ENCODE measurements at regions not wholly inside any gene's neighbourhood (a gene's known extent, or its start where the extent isn't known, plus 50 kb on each side); places are given as distances from the start of the nearest gene placed in this dataset.

DNA sequence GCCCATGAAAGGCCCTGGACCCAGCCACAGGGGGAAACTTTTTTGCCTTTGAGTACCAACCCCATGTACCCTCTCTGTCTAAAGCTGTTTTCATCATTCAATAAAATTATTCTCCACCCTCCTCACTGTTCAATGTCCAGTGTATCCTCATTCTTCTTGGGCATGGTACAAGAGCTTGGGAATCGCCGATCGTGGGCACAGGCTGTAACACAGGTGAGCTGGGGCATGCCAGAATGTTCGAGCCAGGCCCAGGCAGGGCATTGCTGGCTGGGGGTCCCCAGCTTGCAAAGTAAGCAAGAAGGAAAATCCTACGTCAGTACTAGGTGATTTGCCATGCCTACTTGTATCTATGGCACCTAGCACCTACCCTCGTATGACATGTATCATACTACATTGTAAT, 162.1 kb upstream of the NOL4 start:
- 93 to 100% methylated on average over 1 to 6 of the region's 6 CpGs for WGBS, 2 experiments (ENCODE audit: insufficient coverage in 1 of 2, insufficient read length in 1 of 2)

DNA sequence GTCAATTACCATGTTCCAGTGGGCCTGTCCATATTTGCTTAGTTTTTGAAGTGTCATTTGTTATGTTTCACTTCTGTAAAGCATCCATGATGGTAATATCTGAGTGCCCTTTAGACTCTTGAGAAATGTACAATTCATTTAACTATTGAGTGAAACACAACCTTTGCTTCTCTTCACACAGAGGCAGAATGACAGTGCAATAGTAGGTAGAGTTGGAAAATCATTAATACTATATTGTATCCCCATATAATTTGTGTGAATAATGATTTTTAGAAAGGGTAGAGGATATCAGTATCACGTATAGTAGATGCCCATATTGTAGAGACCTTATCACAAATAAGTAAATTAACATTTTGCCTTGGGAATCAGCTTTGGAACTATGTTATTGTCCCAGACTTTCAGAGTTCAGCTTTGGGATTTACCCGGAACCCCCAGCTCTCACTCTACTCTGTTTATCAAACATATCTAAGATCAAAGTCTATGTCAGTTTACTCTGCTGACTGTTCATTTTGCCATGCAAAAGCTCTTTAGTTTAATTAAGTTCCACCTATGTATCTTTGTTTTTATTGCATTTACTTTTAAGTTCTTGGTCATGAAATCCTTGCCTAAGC, 172.7 kb upstream of the NOL4 start:
- H3K27ac Mint-ChIP-seq, result no peak overlapping the region
- 93 to 100% methylated on average over 1 to 2 of the region's 2 CpGs for WGBS, 2 experiments (ENCODE audit: insufficient coverage in 1 of 2, insufficient read length in 1 of 2)

More for the DNA sequence above, 162.1 kb upstream of the NOL4 start:
- Mint-ChIP-seq H3K4me1 (no peaks in the 10 kb centered on the region), H3K27me3 (ENCODE audit: insufficient read depth) (peaks cover 7% of the 10 kb centered on the region), H3K27ac (no peak overlapping the region), H3K9me3 (peaks cover 3% of the 10 kb centered on the region), H3K36me3 (ENCODE audit: low read depth) (no peaks in the 10 kb centered on the region), H3K4me3 (no peak overlapping the region)
- H3K27ac ChIP-seq (ENCODE audit: low read depth, low read length), result no peak overlapping the region
- no peaks in the 10 kb centered on the region for H3K9me3 ChIP-seq (ENCODE audit: control insufficient read depth, low read length)
- no peak overlapping the region for H3K9ac ChIP-seq (ENCODE audit: extremely low read depth, low read length, poor library complexity, severe bottlenecking)
- TF ChIP-seq, protein P1, sequence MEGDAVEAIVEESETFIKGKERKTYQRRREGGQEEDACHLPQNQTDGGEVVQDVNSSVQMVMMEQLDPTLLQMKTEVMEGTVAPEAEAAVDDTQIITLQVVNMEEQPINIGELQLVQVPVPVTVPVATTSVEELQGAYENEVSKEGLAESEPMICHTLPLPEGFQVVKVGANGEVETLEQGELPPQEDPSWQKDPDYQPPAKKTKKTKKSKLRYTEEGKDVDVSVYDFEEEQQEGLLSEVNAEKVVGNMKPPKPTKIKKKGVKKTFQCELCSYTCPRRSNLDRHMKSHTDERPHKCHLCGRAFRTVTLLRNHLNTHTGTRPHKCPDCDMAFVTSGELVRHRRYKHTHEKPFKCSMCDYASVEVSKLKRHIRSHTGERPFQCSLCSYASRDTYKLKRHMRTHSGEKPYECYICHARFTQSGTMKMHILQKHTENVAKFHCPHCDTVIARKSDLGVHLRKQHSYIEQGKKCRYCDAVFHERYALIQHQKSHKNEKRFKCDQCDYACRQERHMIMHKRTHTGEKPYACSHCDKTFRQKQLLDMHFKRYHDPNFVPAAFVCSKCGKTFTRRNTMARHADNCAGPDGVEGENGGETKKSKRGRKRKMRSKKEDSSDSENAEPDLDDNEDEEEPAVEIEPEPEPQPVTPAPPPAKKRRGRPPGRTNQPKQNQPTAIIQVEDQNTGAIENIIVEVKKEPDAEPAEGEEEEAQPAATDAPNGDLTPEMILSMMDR (conservative IDR thresholded peaks at IDR 0.05), result no peak
- DNase-seq, result no peak
- no peaks in the 10 kb centered on the region for H3K4me1 ChIP-seq (ENCODE audit: control insufficient read depth, insufficient read depth, low read length)
- no peaks in the 10 kb centered on the region for H3K36me3 ChIP-seq (ENCODE audit: control insufficient read depth, insufficient read depth, low read length)
- peaks cover 22% of the 10 kb centered on the region for H3K27me3 ChIP-seq (ENCODE audit: control insufficient read depth, insufficient read depth, low read length, poor library complexity, severe bottlenecking)
- H3K4me3 ChIP-seq (ENCODE audit: low read length), result no peak overlapping the region

DNA sequence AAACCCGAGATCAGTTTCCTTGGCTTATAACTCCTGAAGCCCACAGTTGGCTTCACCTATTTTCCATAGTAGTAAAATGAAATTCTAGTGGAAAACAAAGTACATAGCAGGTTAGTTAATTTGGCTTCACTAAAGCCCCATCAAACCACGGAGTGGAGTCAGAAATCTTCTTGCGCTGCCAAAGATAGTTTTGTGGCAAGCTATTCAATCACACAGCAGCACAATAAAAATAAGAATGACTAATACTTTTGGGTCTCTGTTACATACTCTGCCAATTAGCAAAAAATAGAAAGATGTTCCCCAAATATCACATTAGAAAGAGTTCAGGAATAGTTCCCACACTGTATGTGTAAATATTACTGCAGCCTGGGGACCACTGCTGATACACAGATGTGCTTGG, 175.2 kb upstream of the NOL4 start:
- H3K36me3 Mint-ChIP-seq (ENCODE audit: low read depth), result no peaks in the 10 kb centered on the region
- H3K4me1 ChIP-seq (ENCODE audit: control insufficient read depth, insufficient read depth, low read length), result no peaks in the 10 kb centered on the region
- peaks cover 2% of the 10 kb centered on the region for H3K27me3 Mint-ChIP-seq (ENCODE audit: insufficient read depth)
- peaks cover 14% of the 10 kb centered on the region for H3K4me1 Mint-ChIP-seq
- H3K36me3 ChIP-seq (ENCODE audit: control insufficient read depth, insufficient read depth, low read length), result no peaks in the 10 kb centered on the region
- TF ChIP-seq, protein P1 (conservative IDR thresholded peaks at IDR 0.05), result no peak
- H3K4me3 Mint-ChIP-seq, result no peak overlapping the region
- H3K9me3 Mint-ChIP-seq, result peaks cover 2% of the 10 kb centered on the region
- no peak overlapping the region for H3K4me3 ChIP-seq (ENCODE audit: low read length)
- WGBS, 2 experiments (ENCODE audit: insufficient coverage in 1 of 2, insufficient read length in 1 of 2), result 43 to 91% methylated on average over 1 to 3 of the region's 3 CpGs
- no peaks in the 10 kb centered on the region for H3K9me3 ChIP-seq (ENCODE audit: control insufficient read depth, low read length)
- no peak for DNase-seq
- no peak overlapping the region for H3K27ac ChIP-seq (ENCODE audit: low read depth, low read length)
- no peaks in the 10 kb centered on the region for H3K27me3 ChIP-seq (ENCODE audit: control insufficient read depth, insufficient read depth, low read length, poor library complexity, severe bottlenecking)
- no peak overlapping the region for H3K27ac Mint-ChIP-seq
- H3K9ac ChIP-seq (ENCODE audit: extremely low read depth, low read length, poor library complexity, severe bottlenecking), result no peak overlapping the region

More for the DNA sequence above, 172.7 kb upstream of the NOL4 start:
- TF ChIP-seq, protein P1 (conservative IDR thresholded peaks at IDR 0.05), result no peak
- Histone ChIP-seq H3K4me1 (ENCODE audit: control insufficient read depth, insufficient read depth, low read length) (no peaks in the 10 kb centered on the region), H3K36me3 (ENCODE audit: control insufficient read depth, insufficient read depth, low read length) (no peaks in the 10 kb centered on the region), H3K9me3 (ENCODE audit: control insufficient read depth, low read length) (no peaks in the 10 kb centered on the region), H3K9ac (ENCODE audit: extremely low read depth, low read length, poor library complexity, severe bottlenecking) (no peak overlapping the region), H3K27ac (ENCODE audit: low read depth, low read length) (no peak overlapping the region), H3K4me3 (ENCODE audit: low read length) (no peak overlapping the region), H3K27me3 (ENCODE audit: control insufficient read depth, insufficient read depth, low read length, poor library complexity, severe bottlenecking) (no peaks in the 10 kb centered on the region)
- Mint-ChIP-seq H3K36me3 (ENCODE audit: low read depth) (no peaks in the 10 kb centered on the region), H3K27me3 (ENCODE audit: insufficient read depth) (peaks cover 2% of the 10 kb centered on the region), H3K4me1 (peaks cover 5% of the 10 kb centered on the region), H3K4me3 (no peak overlapping the region), H3K9me3 (peaks cover 2% of the 10 kb centered on the region)
- no peak for DNase-seq
